ENCODE measurements at regions not wholly inside any gene's neighbourhood (a gene's known extent, or its start where the extent isn't known, plus 50 kb on each side); places are given as distances from the start of the nearest gene placed in this dataset.
A peak's percentile ranks its signal among the peaks of the same experiment; 100 is the strongest.

GRCh38 chr4:184924516-184924915 is 93.8 kb upstream of the HELT start:
- Histone ChIP-seq H3K9ac (ENCODE audit: low read depth in 2 of 2, low read length in 2 of 2) (no peak overlapping the region), H3K27ac (no peak overlapping the region), H3K4me3 (no peak overlapping the region), H3K36me3 (no peaks in the 10 kb centered on the region), H3K4me1 (no peaks in the 10 kb centered on the region), H3K27me3 (no peaks in the 10 kb centered on the region), H3K9me3 (no peaks in the 10 kb centered on the region)
- no peak for DNase-seq
- TF ChIP-seq CTCF (IDR thresholded peaks at IDR 0.05) = no peak
- intact Hi-C loops (cut with DNase I) = no loop called here

GRCh38 chr4:184929476-184929875 is 88.8 kb upstream of the HELT start:
- intact Hi-C loops (cut with DNase I) = no loop called here
- TF ChIP-seq CTCF (IDR thresholded peaks at IDR 0.05) = no peak
- no peaks in the 10 kb centered on the region for H3K36me3 ChIP-seq
- no peak for DNase-seq
- H3K27me3 ChIP-seq = no peaks in the 10 kb centered on the region
- H3K9me3 ChIP-seq = no peaks in the 10 kb centered on the region
- H3K4me1 ChIP-seq = no peaks in the 10 kb centered on the region
- no peak overlapping the region for H3K4me3 ChIP-seq
- H3K27ac ChIP-seq = no peak overlapping the region
- H3K9ac ChIP-seq (ENCODE audit: low read depth in 2 of 2, low read length in 2 of 2) = no peak overlapping the region

- Histone ChIP-seq H3K4me3 (no peak overlapping the region), H3K36me3 (no peaks in the 10 kb centered on the region), H3K9ac (ENCODE audit: low read depth in 2 of 2, low read length in 2 of 2) (no peak overlapping the region), H3K4me1 (no peaks in the 10 kb centered on the region), H3K27me3 (no peaks in the 10 kb centered on the region), H3K9me3 (no peaks in the 10 kb centered on the region), H3K27ac (no peak overlapping the region)
- no peak for TF ChIP-seq CTCF (IDR thresholded peaks at IDR 0.05)
- intact Hi-C loops (cut with DNase I) = no loop called here
- peak; percentile 7 for DNase-seq
Observed at GRCh38 chr4:184930026-184930425, 88.3 kb upstream of the HELT start.

- intact Hi-C loops (cut with DNase I) = no loop called here
- no peak for TF ChIP-seq CTCF (IDR thresholded peaks at IDR 0.05)
- DNase-seq = peak; percentile 6
- no peaks in the 10 kb centered on the region for H3K27me3 ChIP-seq
- H3K4me3 ChIP-seq = no peak overlapping the region
- H3K9ac ChIP-seq (ENCODE audit: low read depth in 2 of 2, low read length in 2 of 2) = no peak overlapping the region
- H3K4me1 ChIP-seq = no peaks in the 10 kb centered on the region
- no peak overlapping the region for H3K27ac ChIP-seq
- no peaks in the 10 kb centered on the region for H3K36me3 ChIP-seq
- no peaks in the 10 kb centered on the region for H3K9me3 ChIP-seq
Observed at GRCh38 chr4:184932343-184932742, 85.9 kb upstream of the HELT start.

- no peak overlapping the region for H3K4me3 ChIP-seq
- no peak overlapping the region for H3K27ac ChIP-seq
- intact Hi-C loops (cut with DNase I) = no loop called here
- no peak for TF ChIP-seq CTCF (IDR thresholded peaks at IDR 0.05)
- no peaks in the 10 kb centered on the region for H3K27me3 ChIP-seq
- H3K9ac ChIP-seq (ENCODE audit: low read depth in 2 of 2, low read length in 2 of 2) = no peak overlapping the region
- H3K36me3 ChIP-seq = no peaks in the 10 kb centered on the region
- no peak for DNase-seq
- no peaks in the 10 kb centered on the region for H3K4me1 ChIP-seq
- no peaks in the 10 kb centered on the region for H3K9me3 ChIP-seq
Observed at GRCh38 chr4:184933311-184933710, 85.0 kb upstream of the HELT start.

- no peaks in the 10 kb centered on the region for H3K27me3 ChIP-seq
- no peak for TF ChIP-seq CTCF (IDR thresholded peaks at IDR 0.05)
- H3K4me3 ChIP-seq = no peak overlapping the region
- DNase-seq = peak; percentile 1
- no peak overlapping the region for H3K27ac ChIP-seq
- no peaks in the 10 kb centered on the region for H3K9me3 ChIP-seq
- no peaks in the 10 kb centered on the region for H3K4me1 ChIP-seq
- no peaks in the 10 kb centered on the region for H3K36me3 ChIP-seq
- intact Hi-C loops (cut with DNase I) = no loop called here
- no peak overlapping the region for H3K9ac ChIP-seq (ENCODE audit: low read depth in 2 of 2, low read length in 2 of 2)
Observed at GRCh38 chr4:184934184-184934583, 84.1 kb upstream of the HELT start.
